Thoracic aorta (tissue), 2 donors: ENCODE measurements at regions not wholly inside any gene's neighbourhood (a gene's known extent, or its start where the extent isn't known, plus 50 kb on each side); places are given as distances from the start of the nearest gene placed in this dataset.

ENCODE experiments used
- ATAC-seq: fragments of 150-250 bp; one replicate; pipeline ENCODE4 v1.8.0; 2017; ENCODE audit warnings: low read depth; ENCODE audit not compliant: insufficient number of reproducible peaks, low FRiP score
- DNase-seq: peaks from one replicate; pipeline ENCODE4 v3.0.0-alpha.2; 2020; ENCODE audit warnings: low spot score
- H3K27ac ChIP-seq, 2 donors: fragments of 200-600 bp; sonication (generic); 1 replicate in 1 of 2; 2 replicates in 1 of 2; pipeline ENCODE4 v1.5.1; 2016; ENCODE audit warnings: mild to moderate bottlenecking in 2 of 2, moderate library complexity in 2 of 2
- H3K27me3 ChIP-seq: fragments of 200-600 bp; sonication (generic); replicated peaks from 2 replicates; pipeline ENCODE4 v1.6.0; 2016; ENCODE audit warnings: mild to moderate bottlenecking; ENCODE audit not compliant: insufficient read depth
- H3K36me3 ChIP-seq: fragments of 200-600 bp; sonication (generic); one replicate; pipeline ENCODE4 v1.5.1; 2016
- H3K4me1 ChIP-seq, 2 donors: fragments of 200-600 bp; sonication (generic); 1 replicate in 1 of 2; 2 replicates in 1 of 2; pipeline versions ENCODE4 v1.5.1 to v1.6.0; 2016; ENCODE audit warnings: low read depth in 2 of 2, mild to moderate bottlenecking in 1 of 2; ENCODE audit not compliant: control insufficient read depth in 1 of 2
- H3K4me3 ChIP-seq: fragments of 200-600 bp; sonication (generic); 2 replicates; pipeline ENCODE4 v1.5.1; 2016; ENCODE audit warnings: mild to moderate bottlenecking
- H3K9me3 ChIP-seq: fragments of 200-600 bp; sonication (generic); 2 replicates; pipeline ENCODE4 v1.5.1; 2016
- TF ChIP-seq, protein P1 (sequence below): fragments of 200-600 bp; sonication (generic); IDR thresholded peaks from one replicate; pipeline ENCODE4 v1.5.1; 2019; ENCODE audit warnings: antibody characterized with exemption

GRCh38 chr3:20870106-20870899 is 684.3 kb upstream of the SGO1 start:
- H3K27me3 ChIP-seq: no peaks in the 10 kb centered on the region
- H3K36me3 ChIP-seq: no peaks in the 10 kb centered on the region

DNA sequence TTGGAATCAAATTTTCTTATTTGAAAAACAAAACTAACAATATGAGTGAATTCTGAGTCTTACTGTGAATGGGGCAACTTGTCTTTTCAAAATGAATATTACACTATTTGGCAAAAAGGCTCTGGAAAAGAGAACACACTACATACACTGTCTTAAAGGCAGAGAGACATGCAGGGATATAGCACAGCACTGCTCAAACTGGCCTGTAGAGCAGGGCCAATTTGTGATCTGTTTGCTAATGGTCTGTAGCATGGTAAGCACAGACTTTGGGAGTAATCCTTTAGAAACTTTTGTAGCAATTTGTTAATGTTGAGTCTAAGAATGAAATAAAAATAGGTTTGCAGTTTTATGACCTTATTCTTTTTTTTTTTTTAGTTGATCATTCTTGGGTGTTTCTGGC is 679.8 kb upstream of the SGO1 start:
- no peak overlapping the region for H3K27ac ChIP-seq
- H3K4me1 ChIP-seq: no peaks in the 10 kb centered on the region
- no peaks in the 10 kb centered on the region for H3K27me3 ChIP-seq
- H3K9me3 ChIP-seq: no peaks in the 10 kb centered on the region
- no peak overlapping the region for H3K4me3 ChIP-seq
- TF ChIP-seq, protein P1, sequence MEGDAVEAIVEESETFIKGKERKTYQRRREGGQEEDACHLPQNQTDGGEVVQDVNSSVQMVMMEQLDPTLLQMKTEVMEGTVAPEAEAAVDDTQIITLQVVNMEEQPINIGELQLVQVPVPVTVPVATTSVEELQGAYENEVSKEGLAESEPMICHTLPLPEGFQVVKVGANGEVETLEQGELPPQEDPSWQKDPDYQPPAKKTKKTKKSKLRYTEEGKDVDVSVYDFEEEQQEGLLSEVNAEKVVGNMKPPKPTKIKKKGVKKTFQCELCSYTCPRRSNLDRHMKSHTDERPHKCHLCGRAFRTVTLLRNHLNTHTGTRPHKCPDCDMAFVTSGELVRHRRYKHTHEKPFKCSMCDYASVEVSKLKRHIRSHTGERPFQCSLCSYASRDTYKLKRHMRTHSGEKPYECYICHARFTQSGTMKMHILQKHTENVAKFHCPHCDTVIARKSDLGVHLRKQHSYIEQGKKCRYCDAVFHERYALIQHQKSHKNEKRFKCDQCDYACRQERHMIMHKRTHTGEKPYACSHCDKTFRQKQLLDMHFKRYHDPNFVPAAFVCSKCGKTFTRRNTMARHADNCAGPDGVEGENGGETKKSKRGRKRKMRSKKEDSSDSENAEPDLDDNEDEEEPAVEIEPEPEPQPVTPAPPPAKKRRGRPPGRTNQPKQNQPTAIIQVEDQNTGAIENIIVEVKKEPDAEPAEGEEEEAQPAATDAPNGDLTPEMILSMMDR: no peak
- ATAC-seq (no peak), DNase-seq (no peak)
- H3K36me3 ChIP-seq: no peaks in the 10 kb centered on the region

More at GRCh38 chr3:20870106-20870899, 684.3 kb upstream of the SGO1 start:
- no peak overlapping the region for H3K4me3 ChIP-seq
- no peaks in the 10 kb centered on the region for H3K4me1 ChIP-seq
- DNase-seq: no peak
- H3K9me3 ChIP-seq: no peaks in the 10 kb centered on the region
- no peak for ATAC-seq
- TF ChIP-seq, protein P1: no peak
- no peak overlapping the region for H3K27ac ChIP-seq

DNA sequence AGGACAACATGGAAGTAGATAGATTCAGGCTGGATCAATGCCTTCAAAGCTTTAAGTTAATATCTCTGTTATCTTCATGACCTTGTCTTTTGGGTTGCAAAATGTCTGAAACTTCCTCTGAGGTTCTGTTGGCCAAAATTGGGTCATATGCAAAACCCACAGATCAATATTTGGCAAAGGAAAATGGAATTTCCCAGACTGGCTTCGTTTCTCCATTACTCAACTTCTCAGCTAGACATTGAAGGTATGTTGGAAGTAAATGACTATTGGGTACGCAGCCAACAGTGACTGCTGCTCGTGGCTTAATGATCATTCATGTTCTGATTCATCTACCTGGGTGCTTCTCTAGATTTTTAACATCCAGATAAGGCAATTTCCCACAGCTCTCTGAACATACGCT is 675.4 kb upstream of the SGO1 start:
- DNase-seq (no peak), ATAC-seq (no peak)
- Histone ChIP-seq H3K4me1 (no peaks in the 10 kb centered on the region), H3K27me3 (no peaks in the 10 kb centered on the region), H3K4me3 (no peak overlapping the region), H3K27ac (no peak overlapping the region), H3K36me3 (no peaks in the 10 kb centered on the region), H3K9me3 (no peaks in the 10 kb centered on the region)
- TF ChIP-seq, protein P1: no peak

GRCh38 chr3:20857636-20858035 is 671.6 kb upstream of the SGO1 start:
- TF ChIP-seq, protein P1: no peak
- H3K9me3 ChIP-seq: no peaks in the 10 kb centered on the region
- H3K4me1 ChIP-seq: no peaks in the 10 kb centered on the region
- H3K4me3 ChIP-seq: no peak overlapping the region
- H3K27me3 ChIP-seq: no peaks in the 10 kb centered on the region
- no peak overlapping the region for H3K27ac ChIP-seq
- no peaks in the 10 kb centered on the region for H3K36me3 ChIP-seq
- DNase-seq: no peak
- ATAC-seq: no peak

DNA sequence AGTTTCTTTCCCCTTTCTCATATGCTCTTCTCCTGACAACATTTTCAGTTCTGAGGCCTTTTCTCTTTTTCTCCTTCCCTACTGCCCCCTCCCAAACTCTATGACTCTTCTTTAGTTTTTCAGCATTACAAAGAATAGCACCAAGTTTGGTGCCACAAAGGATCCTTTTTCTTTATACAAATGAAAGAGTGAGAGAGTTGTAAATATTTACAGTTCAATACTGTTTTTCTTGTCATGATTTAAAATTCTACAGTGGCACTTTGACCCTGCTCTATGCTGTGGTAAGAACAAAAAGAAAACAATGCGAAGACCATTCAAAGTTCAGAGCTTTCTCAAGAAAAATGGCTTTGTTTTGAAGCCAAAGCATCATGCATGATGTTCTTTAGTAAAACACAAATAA is 667.9 kb upstream of the SGO1 start:
- TF ChIP-seq, protein P1: no peak
- no peak overlapping the region for H3K27ac ChIP-seq

More for the DNA sequence above, 667.9 kb upstream of the SGO1 start:
- ATAC-seq (no peak), DNase-seq (no peak)
- Histone ChIP-seq H3K36me3 (no peaks in the 10 kb centered on the region), H3K9me3 (no peaks in the 10 kb centered on the region), H3K27me3 (no peaks in the 10 kb centered on the region), H3K4me3 (no peak overlapping the region), H3K4me1 (no peaks in the 10 kb centered on the region)
